Fibroblast of peridontal ligament (primary cell): ENCODE measurements at regions not wholly inside any gene's neighbourhood (a gene's known extent, or its start where the extent isn't known, plus 50 kb on each side); places are given as distances from the start of the nearest gene placed in this dataset.
A peak's percentile ranks its signal among the peaks of the same experiment; 100 is the strongest.
"Not testable (repeated sequence)": the region's sequence is repeated elsewhere in the genome, so short reads cannot be mapped to it uniquely, and the experiment has no call there.

Experiments
- DNase-seq: peaks from one replicate; pipeline ENCODE4 v3.0.0-alpha.2; 2010; ENCODE audit errors: extremely low read depth

DNA sequence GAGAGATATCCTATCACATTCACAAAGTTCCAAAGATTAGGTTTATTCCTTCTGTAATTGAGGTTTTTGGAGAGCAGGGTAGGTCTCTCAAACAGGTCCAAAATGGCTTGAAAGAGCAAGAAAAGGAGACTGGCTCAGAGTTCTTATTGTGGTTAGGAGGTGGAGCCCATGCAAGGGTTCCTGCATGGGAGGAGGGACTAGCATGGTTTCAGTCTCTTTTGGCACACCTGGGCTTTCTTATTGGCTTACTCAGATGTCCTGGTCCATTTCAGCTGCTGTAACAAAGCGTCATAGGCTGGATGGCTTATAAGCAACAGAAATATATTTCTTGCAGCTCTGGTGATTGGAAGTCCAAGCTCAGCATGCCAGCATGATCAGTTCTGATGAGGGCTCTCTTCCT is 493.1 kb downstream of the REEP3 start:
- no peak for DNase-seq

DNA sequence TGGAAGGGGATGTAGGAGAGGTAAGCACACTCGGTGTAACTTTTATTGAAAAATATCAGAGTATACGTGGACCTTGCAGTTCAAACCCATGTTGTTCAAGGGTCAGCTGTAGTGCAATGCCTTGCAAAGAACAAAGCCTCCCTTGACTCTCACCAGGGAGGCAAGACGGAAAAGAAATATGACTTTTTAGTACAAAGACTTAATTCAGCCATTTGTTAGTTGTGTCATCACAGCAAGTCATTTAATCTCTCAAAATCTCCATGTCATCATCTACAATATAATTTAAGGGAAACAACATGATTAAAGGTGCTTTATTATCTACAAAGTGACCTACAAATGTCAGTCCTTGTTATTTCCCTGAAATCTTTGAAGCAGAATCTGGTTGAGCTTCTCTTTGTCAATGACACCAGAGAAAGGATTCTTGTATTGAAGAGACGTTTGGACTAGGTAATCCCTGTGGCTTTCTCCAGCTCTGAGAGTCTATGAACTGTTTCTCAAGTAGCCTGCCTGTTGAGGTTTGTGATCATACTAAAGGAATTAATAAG is 502.8 kb downstream of the REEP3 start:
- DNase-seq = no peak

DNA sequence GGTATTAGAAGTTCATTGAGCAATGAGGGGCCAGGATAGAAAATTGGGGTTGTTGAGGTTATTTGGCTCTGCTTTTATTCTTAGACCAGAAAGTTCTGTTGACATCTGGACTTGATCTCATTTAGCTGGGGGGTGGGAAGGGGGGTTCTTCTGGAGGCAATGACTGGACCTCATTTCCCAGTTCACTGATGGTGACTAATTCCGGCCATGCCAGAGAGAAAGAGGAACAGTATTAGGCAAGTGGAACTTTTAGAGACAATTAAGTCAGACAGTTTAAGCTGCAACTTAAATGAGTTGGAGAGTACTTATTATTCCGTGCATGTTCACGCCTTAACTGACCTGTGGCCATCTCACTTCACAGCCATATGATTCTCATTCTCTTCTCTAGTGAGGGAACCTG is 512.5 kb downstream of the REEP3 start:
- no peak for DNase-seq

DNA sequence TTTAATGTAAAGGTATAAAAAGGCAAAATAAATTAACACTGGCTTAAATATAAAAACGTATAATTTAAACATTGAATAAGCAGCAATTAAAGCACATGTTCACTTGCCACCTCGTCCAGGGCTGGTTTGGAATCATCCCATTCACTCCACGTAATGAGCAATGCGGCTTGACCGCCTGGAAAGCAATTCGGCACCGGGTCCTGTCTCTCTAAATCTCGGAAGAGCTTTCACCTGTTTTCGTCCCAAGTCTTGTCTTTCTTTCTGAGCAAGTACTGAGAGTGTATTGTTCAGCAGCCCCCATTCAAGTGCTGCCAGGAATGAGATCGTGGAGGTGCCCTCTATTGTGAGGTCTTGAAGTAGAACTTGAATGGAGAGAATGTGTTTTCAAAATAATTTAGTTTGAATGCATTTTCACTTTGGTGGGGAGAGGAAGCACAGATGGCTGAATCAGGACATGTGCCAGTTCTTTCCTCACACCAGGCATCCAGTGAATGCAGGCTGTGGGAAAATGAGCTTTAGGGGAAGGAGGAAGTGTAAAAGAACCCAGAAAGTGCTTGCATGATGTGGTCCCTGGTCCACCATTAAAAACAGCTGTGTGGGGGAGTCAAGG is 515.2 kb downstream of the REEP3 start:
- DNase-seq = peak; percentile 5

DNA sequence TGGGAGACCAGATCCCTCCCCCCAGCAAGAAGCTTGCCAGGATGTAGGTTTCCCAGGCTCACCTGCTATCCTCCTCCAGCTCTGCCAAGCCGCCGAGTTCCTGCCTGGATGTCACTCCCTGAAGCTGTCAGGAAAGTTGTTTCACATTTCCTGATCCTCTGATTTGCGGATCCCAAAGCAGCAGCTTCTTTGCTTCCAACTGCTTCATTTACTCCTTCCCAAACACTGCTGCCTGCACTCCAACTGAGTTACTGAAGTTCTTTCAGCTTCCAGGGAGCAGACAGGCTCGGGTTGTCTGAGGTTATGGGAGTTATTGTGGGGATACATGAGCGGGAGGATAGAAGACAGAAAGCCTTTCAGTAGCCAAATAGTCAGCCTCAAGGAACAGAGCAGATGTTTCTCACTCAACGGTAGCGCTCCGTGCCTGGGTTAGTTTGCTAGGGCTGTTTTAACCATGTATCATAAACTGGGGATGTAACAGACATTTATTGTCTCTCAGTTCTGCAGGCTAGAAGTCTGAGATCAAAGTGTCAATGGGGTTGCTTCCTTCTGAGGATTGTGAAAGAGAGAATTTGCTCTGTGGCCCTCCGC is 516.0 kb downstream of the REEP3 start:
- no peak for DNase-seq

DNA sequence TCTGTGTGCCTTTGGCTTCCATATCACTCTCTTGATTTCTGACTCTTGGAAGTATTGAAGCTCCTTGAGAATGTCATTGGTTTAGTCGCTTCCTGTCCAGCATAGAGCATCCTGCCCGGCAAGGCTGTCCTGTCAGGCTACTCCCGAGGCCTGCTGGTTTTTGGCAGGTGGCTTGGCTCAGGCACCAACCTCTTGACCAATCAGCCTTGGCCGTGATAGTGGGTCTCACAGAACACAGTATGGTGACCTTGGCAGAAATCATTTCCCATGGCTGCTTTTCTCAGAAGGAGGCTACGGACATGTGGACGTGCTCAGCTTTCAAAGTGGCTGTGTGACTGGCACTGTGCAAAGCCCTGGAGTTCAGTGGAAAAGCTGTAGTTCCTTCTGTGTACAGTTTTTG is 516.9 kb downstream of the REEP3 start:
- no peak for DNase-seq

DNA sequence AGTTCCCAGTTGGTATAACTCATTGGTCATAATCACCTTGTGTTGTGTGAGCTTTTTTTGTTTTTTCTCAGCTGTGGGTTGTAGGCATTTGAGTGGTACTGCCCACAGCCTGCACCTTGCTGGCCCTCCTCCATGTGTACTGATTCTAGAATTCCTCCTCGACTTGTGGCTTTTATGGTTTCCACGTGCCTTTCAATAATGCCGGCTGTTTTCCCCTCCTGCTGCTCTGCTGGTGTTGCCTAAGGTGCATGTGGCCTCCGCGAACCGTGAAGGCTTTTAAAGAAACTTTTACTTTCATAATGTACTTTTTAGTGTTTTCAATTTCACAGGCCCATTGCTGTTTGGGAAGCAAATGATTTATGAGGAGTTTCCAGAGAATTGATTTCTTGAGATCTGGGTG is 518.0 kb downstream of the REEP3 start:
- DNase-seq = no peak

DNA sequence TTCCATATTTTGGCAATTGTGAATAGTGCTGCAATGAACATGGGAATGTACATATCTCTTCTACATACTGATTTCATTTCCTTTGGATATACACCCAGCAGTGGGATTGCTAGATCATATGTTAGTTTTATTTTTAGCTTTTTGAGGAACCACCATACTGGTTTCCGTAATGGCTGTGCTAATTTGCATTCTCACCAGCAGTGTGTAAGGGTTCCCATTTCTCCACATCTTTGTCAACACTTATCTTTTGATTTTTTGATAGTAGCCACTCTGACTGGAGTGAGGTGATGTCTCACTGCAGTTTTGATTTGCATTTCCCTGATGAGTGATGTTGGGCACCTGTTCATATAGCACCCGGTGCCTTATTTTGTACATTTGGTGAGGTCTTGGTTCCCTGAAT is 519.6 kb downstream of the REEP3 start:
- DNase-seq = no peak

DNA sequence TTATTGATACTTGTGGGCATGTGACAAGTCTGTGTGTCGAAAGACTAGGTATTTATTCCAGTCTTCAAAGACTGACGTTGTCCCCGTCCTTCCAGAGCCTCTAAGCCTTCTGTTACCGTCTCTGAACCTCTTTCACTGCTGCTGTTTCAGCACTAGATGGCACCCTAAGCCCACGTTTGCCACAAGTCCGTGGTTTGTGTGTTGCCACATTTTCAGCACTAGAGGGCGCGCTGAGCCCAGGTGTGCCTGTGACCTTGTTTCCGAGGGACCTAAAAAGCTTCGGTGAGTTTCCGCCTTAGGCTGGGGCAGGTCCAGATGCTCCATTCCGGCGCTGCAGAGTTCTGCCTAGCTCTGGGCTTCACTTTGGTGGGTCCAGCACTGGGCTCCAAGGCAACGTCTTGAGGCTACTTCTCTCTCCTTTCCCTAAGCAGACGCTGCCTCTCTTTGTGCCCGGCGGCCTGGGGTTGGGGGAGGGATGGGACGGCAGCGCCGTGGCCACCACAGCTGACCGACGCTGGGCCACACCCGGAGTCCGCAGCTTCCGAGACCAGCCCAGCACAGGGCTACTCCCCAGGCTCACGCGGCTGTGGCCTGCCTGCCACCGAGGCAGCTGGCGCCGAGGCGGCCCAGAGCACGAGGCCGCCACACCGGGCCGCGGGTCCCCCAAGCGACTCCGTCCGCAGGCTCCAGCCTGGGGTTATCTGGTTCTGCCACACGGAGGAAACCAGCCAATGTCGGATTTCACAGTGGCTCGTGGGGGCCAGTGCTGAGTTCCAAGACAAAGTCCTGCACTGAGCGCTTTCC is 520.2 kb downstream of the REEP3 start:
- peak; percentile 70 for DNase-seq

DNA sequence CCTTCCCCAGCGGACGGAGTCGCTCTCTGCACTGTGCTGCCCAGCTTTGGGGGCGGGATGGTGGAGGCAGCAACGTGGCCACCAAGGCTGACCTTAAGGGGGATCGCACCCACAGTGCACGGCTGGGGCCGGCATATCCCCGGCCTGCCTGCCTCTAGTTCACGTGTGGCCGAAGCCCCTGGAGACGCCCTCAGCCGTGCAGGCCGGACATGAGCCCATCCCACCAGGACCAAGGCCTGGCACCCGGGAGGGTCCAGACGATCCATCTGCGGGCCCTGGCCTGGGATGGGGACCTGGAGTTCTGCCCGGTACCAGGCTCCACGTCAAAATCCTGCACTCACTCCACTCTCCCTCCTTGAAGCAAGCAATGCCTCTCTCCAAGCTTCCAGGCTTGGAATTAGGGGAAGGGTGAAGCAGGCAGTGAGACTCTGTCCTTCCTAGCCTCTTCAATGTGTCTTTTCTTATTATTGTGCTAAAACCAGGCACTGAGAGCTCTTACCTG is 520.8 kb downstream of the REEP3 start:
- no peak for DNase-seq

DNA sequence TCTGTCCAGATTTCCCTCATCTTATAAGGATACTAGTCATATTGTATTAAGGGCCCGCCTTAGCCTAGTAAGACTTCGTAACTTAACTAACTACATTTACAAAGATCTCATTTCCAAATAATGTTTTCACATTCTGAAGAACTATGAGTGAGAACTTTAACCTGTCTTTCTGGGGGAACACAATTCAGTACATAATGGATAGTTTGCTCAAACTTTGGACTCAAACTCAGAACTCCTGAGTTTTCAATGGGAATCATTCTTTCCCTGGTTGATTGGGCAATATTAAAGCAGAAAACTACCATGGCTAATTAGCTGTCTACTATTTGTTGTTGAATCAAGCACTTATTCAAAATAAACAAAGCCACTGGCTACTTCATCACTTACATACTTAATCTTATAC is 522.9 kb downstream of the REEP3 start:
- DNase-seq = no peak

DNA sequence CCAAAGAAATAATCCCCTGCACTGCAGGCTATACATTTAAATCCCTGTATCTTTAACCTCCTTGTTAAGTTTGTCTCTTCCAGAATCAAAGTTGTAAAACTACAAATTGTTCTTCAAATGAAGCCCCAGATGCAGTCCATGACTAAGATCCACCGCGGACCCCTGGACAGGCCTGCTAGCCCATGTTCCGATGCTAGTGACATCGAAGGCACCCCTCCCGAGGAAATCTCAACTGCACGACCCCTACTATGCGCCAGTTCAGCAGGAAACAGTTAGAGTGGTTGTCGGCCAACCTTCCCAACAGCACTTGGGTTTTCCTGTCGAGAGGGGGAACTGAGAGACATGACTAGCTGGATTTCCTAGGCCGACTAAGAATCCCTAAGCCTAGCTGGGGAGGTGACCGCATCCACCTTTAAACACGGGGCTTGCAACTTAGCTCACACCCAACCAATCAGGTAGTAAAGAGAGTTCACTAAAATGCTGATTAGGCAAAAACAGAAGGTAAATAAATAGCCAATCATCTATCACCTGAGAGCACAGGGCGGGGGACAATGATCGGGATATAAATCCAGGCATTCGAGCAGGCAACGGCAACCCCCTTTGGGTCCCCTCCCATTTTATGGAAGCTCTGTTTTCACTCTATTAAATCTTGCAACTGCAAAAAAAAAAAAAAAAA is 523.9 kb downstream of the REEP3 start:
- not testable (repeated sequence) for DNase-seq

DNA sequence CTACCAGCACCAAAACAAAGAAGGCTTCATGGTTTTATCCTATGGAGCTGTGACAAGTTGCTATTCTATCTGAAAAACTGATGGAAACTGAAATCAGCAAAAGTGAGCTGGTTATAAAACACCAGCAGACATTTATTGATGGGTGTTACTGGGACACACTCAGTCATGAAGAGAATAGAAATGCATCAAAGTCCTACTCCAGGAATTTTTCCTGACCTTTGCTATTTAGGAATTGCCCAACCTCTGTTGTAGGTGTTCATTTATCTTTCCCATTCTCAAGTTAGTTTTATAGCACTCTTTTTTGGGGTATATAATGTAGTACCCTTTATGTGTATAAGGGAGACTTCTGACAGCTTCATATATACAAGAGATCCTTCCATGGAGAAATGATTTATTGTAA is 533.2 kb downstream of the REEP3 start:
- no peak for DNase-seq

DNA sequence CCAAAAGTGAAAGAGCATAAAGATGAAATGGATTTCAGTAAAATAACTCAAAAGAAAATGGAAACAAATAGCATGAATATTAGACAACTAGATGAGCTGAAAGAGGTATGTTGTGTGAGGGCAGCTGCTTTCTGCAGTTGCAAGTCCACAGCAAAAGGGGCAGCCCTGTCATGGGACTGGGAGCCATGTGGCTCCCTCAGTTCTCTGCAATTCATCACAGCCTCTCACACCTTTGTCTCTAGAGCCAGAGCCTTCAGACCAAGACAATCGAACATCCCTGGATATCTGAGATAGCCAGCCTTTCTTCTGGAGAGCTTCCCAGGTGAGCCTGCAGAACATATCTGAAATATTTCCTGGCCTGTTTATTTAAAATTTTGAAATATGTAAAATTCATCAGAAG is 538.7 kb downstream of the REEP3 start:
- DNase-seq = no peak

DNA sequence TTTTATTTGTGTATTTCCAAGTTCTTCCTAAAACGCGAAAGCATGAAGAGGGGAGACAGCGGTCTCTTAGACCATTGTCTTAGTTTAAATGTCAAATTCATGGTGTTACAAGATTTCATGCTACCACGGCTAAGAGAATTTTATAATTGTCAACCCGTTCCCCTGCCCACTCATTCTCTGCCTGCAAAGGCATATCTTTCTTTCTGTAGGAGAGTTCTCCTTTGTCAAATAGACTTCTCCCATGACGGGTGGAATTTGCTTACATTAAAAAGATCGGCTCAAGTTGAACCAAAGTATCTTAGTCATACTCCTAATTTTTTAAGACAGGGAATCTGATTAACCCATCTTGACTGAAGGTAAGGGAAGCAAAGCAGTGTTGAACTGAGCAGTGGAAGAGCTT is 539.2 kb downstream of the REEP3 start:
- no peak for DNase-seq

DNA sequence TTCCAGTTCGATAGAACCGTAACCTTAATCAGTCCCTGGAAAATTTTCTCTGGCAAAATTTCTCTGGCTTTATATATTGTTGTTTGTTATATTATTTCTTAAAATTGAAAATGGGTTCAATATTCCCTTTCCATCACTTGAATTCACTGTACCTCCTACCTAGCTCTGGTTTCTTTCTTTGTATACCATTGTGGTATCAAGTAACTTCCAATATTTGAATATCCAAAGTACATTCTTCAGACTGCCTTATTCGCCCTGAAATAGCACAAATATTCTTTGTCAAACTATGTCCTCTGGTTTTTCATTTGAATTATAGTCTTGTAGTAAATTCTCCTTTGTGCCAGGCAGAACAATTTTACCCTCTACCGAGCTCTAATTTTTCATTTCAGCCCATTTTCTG is 541.6 kb downstream of the REEP3 start:
- DNase-seq = no peak

DNA sequence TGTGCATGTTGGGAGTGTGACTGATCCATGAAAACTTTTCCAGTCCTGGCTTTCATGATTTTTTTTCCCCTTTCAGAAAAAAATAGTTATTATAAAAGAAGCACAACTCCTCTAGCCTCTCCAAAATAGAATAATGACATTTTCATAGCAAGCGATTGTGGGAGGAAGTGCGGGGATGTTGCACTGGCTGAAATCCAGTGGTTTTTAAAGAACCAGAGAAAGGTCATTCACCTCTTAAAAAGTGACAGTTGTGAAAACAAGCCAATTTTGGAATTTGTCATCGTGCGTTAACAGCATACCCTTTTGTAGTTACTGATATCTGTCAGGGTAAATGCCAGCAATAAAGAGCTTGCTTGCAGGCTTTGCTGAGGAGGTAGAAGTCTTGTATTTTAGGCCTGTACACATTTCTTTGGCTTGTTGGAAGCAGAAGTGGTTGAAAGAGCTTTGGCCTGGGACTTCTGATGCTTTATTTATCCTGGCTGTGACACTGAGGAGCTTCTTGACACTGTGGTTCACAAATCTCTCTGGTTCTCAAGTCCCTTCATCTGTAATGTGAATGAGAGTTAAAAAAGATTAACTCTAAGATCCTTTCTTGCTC is 545.9 kb downstream of the REEP3 start:
- DNase-seq = no peak

DNA sequence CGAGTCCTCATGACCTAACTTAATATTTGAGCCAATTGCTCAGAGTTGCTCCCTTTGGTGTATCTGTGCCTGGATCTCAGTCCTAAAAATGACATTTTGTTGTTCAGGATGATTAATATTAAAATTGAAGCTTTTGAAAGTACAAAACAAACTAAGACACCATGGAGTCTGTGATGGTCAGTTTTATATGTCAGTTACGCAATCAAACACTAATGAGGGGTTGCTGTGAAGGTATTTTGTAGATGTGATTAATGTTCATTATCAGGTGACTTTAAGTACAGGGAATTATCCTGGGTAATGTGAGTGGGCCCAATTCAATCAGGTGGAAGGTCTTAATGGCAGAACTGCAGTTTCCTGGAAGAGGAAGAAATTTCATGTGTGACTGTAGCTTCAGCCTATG is 546.7 kb downstream of the REEP3 start:
- DNase-seq = no peak

DNA sequence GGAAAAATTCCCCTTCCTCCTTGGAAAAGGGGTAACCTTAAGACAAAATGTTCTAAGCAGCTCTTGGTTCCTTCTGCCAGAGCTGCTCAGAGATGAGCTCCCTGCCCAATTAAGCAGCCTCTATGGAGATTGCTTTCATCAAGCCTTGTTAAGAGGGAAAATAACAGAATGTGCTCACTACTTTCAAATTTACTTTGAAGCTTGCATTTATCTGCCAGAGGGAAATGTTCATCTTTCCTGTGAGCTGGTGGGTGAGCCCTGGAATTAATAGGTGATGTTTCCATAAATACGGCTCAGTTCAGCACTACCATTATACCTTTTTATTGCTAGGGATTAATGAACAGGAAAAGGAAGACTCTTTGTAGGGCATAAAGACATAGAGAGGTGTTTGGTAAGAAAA is 549.0 kb downstream of the REEP3 start:
- DNase-seq = no peak

DNA sequence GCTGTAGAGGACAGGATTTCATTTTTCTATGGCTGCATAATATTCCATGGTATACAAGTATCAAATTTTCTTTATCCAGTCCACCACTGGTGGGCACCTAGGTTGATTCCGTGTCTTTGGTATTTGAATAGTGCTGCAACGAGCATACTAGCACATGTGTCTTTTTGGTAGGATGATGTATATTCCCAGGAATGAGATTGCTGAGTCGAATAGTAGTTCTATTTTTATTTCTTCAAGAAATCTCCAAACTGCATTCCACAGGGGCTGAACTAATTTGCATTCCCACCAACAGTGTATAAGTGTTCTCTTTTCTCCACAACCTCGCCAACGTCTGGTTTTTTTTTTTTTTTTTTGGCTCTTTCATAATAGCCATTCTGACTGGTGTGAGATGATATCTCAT is 550.0 kb downstream of the REEP3 start:
- DNase-seq = no peak

DNA sequence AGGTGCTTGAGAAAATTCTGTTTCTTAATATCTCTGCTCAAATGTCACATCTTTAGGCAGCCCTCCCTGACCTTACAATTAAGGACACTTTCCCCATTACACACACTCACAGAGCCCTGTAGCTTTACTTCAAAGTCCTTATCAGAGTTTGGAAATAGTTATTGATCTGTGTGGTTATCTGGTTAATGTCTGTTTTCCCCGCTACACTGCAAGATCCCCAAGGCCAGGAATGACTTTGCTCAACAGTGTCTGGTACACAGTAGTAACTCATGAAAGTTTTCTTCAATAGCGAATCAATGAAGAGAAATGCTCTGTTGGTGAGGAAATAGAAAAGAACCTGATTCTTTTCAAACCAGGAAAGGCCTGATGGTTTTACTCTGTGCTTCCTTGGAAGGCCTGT is 554.4 kb downstream of the REEP3 start:
- DNase-seq = no peak
